Fibroblast of lung (primary cell): ENCODE measurements at regions not wholly inside any gene's neighbourhood (a gene's known extent, or its start where the extent isn't known, plus 50 kb on each side); places are given as distances from the start of the nearest gene placed in this dataset.

Experiments
- DNase-seq, 2 donors: peaks; one replicate each; pipeline versions ENCODE4 v3.0.0 to v3.0.0-alpha.2; 2010; ENCODE audit warnings: low read depth in 2 of 2
- H2AFZ ChIP-seq: 2 replicates; pipeline ENCODE4 v1.5.1; 2012; ENCODE audit warnings: low read length, control low read depth, inconsistent platforms
- H3K27ac ChIP-seq: 2 replicates; pipeline ENCODE4 v1.5.1; 2011; ENCODE audit warnings: low read length, control low read depth; ENCODE audit not compliant: insufficient read depth
- H3K27me3 ChIP-seq: 2 replicates; pipeline ENCODE4 v1.5.1; 2011; ENCODE audit warnings: mild to moderate bottlenecking, low read length; ENCODE audit not compliant: control insufficient read depth, insufficient read depth
- H3K36me3 ChIP-seq: 2 replicates; pipeline ENCODE4 v1.5.1; 2011; ENCODE audit warnings: low read length; ENCODE audit not compliant: control insufficient read depth, insufficient read depth
- H3K4me1 ChIP-seq: 2 replicates; pipeline ENCODE4 v1.5.1; 2011; ENCODE audit warnings: low read length; ENCODE audit not compliant: control insufficient read depth, insufficient read depth; ENCODE audit errors: extremely low read depth
- H3K4me2 ChIP-seq: 2 replicates; pipeline ENCODE4 v1.5.1; 2011; ENCODE audit warnings: low read length, control low read depth; ENCODE audit not compliant: insufficient read depth; ENCODE audit errors: extremely low read depth
- H3K4me3 ChIP-seq, 4 experiments: fragments of 200-600 bp in 1 of 4; sonication (generic) in 1 of 4; replicated peaks in 1 of 4; 2 replicates each; pipeline ENCODE4 v1.5.1; 2011 to 2016; ENCODE audit warnings: low read length in 4 of 4, low read depth in 3 of 4, mild to moderate bottlenecking in 3 of 4, control low read depth in 2 of 4, inconsistent platforms in 1 of 4, mixed read lengths in 1 of 4; ENCODE audit not compliant: insufficient read depth in 1 of 4; ENCODE audit errors: control extremely low read depth in 1 of 4
- H3K79me2 ChIP-seq: 2 replicates; pipeline ENCODE4 v1.5.1; 2012; ENCODE audit warnings: mild to moderate bottlenecking, low read length, inconsistent platforms; ENCODE audit not compliant: control insufficient read depth, insufficient read depth
- H3K9ac ChIP-seq: 2 replicates; pipeline ENCODE4 v1.5.1; 2011; ENCODE audit warnings: mild to moderate bottlenecking, low read length, control low read depth; ENCODE audit not compliant: insufficient read depth
- H3K9me3 ChIP-seq: 2 replicates; pipeline ENCODE4 v1.5.1; 2012; ENCODE audit warnings: low read depth, low read length; ENCODE audit not compliant: control insufficient read depth, insufficient read depth
- H4K20me1 ChIP-seq: 2 replicates; pipeline ENCODE4 v1.5.1; 2011; ENCODE audit warnings: low read length; ENCODE audit not compliant: control insufficient read depth, insufficient read depth; ENCODE audit errors: extremely low read depth
- EZH2 ChIP-seq: IDR thresholded peaks from 2 replicates; pipeline ENCODE4 v1.5.1; 2012; ENCODE audit warnings: low read length, control low read depth, mild to moderate bottlenecking; ENCODE audit errors: missing control alignments
- TF ChIP-seq, protein P1 (sequence below), 2 donors: IDR thresholded peaks in 1 of 2; conservative IDR thresholded peaks in 1 of 2; 1 replicate in 1 of 2; 2 replicates in 1 of 2; pipeline ENCODE4 v1.5.1; 2011 to 2012; ENCODE audit warnings: low read length in 2 of 2, control low read depth in 1 of 2, inconsistent platforms in 1 of 2, low read depth in 1 of 2, mild to moderate bottlenecking in 1 of 2

DNA sequence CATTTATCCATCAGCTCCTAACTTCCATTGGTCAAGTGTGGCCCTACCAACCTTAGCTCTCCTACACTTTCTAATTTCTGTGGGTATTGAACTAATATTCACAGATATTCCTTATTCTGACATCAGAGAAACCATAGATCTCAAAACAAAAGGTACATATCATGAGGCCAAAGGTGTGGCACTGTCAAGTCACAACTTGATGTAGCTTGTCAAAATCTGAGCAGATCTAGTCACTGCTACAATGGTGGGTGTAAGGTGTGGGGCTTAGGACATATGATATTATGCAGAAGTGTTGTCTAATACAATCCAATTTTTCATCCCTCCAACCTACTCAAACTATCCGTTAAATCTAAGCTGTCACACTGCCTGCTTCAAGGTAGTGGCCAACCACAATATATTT, 114.0 kb upstream of the FAR2 start:
- Histone ChIP-seq H3K27me3 (no peaks in the 10 kb centered on the region), H3K79me2 (no peaks in the 10 kb centered on the region), H3K9me3 (no peaks in the 10 kb centered on the region), H3K4me1 (peaks cover 4% of the 10 kb centered on the region), H3K27ac (no peak overlapping the region), H3K4me2 (no peak overlapping the region), H3K36me3 (no peaks in the 10 kb centered on the region), H3K9ac (no peak overlapping the region), H4K20me1 (no peaks in the 10 kb centered on the region), H3K4me3 (no peak overlapping the region), H2AFZ (no peak overlapping the region)
- no peak for DNase-seq
- TF ChIP-seq, protein P1, sequence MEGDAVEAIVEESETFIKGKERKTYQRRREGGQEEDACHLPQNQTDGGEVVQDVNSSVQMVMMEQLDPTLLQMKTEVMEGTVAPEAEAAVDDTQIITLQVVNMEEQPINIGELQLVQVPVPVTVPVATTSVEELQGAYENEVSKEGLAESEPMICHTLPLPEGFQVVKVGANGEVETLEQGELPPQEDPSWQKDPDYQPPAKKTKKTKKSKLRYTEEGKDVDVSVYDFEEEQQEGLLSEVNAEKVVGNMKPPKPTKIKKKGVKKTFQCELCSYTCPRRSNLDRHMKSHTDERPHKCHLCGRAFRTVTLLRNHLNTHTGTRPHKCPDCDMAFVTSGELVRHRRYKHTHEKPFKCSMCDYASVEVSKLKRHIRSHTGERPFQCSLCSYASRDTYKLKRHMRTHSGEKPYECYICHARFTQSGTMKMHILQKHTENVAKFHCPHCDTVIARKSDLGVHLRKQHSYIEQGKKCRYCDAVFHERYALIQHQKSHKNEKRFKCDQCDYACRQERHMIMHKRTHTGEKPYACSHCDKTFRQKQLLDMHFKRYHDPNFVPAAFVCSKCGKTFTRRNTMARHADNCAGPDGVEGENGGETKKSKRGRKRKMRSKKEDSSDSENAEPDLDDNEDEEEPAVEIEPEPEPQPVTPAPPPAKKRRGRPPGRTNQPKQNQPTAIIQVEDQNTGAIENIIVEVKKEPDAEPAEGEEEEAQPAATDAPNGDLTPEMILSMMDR (conservative IDR thresholded peaks at IDR 0.05 in 1 of 2, IDR thresholded peaks at IDR 0.05 in 1 of 2; ENCODE audit: low read depth in 1 of 2, low read length in 2 of 2) = no peak
- TF ChIP-seq EZH2 = no peak

DNA sequence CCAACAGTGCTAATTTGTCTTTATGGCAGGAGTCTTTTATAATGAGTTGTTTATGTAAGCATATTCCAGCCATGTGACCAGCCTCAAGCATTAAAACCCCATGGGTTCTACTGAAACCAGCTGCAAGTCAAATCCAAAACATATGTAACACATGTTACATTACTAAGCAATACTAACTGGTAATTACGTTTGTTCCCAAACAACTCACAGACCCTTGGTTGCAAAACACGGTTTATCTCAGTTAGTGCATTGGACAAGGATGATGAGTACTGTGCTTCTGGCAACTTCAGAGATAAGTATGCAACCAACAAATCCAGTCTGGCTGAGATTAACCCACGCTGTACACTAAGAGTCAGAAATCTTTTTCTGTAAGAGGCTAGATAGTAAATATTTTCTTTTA, 110.1 kb upstream of the FAR2 start:
- Histone ChIP-seq H3K27ac (no peak overlapping the region), H3K4me2 (no peak overlapping the region)

DNA sequence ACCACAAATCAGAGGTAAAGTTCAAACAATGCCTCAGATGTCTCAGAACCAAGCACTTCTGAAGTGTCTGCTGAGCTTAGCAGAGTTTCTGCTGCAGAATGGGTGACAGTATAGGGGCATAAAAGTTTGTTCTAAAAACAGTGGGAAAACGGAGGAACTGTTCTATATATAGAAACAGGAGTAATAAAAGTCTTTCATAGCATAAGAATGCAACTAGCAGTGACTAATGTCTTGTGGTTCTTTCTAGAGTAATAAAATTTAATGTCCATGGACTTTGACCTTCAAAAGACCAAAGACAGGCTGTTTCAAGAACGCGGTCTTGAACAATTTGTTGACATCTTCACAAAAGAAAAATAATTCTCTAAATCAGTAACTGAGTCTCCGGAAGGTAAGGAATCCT, 107.5 kb upstream of the FAR2 start:
- no peak overlapping the region for H3K9ac ChIP-seq
- no peaks in the 10 kb centered on the region for H3K36me3 ChIP-seq
- TF ChIP-seq EZH2 = no peak
- TF ChIP-seq, protein P1 (conservative IDR thresholded peaks at IDR 0.05 in 1 of 2, IDR thresholded peaks at IDR 0.05 in 1 of 2; ENCODE audit: low read depth in 1 of 2, low read length in 2 of 2) = no peak
- H4K20me1 ChIP-seq = no peaks in the 10 kb centered on the region
- no peaks in the 10 kb centered on the region for H3K27me3 ChIP-seq
- no peaks in the 10 kb centered on the region for H3K79me2 ChIP-seq
- H3K4me2 ChIP-seq = peak overlapping the region; percentile 76
- H3K4me3 ChIP-seq = no peak overlapping the region
- H3K27ac ChIP-seq = peak overlapping the region; percentile 59
- H3K9me3 ChIP-seq = no peaks in the 10 kb centered on the region
- H3K4me1 ChIP-seq = peaks cover 12% of the 10 kb centered on the region
- DNase-seq = peak; percentile 84 to 88
- peak overlapping the region; percentile 2 for H2AFZ ChIP-seq

More for the DNA sequence above, 110.1 kb upstream of the FAR2 start:
- H3K79me2 ChIP-seq = no peaks in the 10 kb centered on the region
- DNase-seq = peak; percentile 51 to 96
- no peaks in the 10 kb centered on the region for H4K20me1 ChIP-seq
- no peaks in the 10 kb centered on the region for H3K27me3 ChIP-seq
- H3K4me1 ChIP-seq = peaks cover 12% of the 10 kb centered on the region
- no peak for TF ChIP-seq EZH2
- TF ChIP-seq, protein P1 (conservative IDR thresholded peaks at IDR 0.05 in 1 of 2, IDR thresholded peaks at IDR 0.05 in 1 of 2; ENCODE audit: low read depth in 1 of 2, low read length in 2 of 2) = no peak
- H3K36me3 ChIP-seq = no peaks in the 10 kb centered on the region
- no peaks in the 10 kb centered on the region for H3K9me3 ChIP-seq
- no peak overlapping the region for H2AFZ ChIP-seq
- no peak overlapping the region for H3K9ac ChIP-seq
- no peak overlapping the region for H3K4me3 ChIP-seq
